ENCODE measurements at regions not wholly inside any gene's neighbourhood (a gene's known extent, or its start where the extent isn't known, plus 50 kb on each side); places are given as distances from the start of the nearest gene placed in this dataset.

DNA sequence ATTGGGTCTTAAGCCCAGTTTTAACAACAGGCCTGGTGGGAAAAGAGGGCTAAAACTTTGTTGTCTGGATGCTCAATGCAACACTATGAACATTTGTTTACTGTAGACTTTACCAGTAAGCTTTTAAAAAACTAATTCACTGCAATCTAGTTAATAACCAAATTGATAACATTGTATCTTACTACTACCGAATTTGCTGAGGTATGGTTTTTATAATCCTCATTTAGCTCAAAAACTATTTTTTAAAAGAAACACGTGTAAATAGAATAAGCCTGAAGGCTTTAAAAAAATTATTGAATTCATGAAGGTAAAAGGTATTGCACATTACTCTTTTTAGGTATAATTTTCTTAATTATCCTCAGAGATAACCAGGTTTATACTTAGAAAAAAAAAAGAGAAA, 500.6 kb downstream of the RWDD3 start:
- FAIRE-seq (no peak), DNase-seq (ENCODE audit: low read depth, low spot score) (no peak)
- BruUV-seq (replicated peaks), result no TSS peak
- dilution Hi-C loops (cut with MboI; ENCODE audit: extremely low pct_ligation_motif_present, low sequenced_read_pairs) (no loop called here), intact Hi-C loops (cut with micrococcal nuclease) (no loop called here)
- no peaks in the 10 kb centered on the region for H3K9me1 ChIP-seq (replicated peaks; ENCODE audit: control insufficient read depth, extremely low read depth, insufficient read depth, low read length)
- no peaks in the 10 kb centered on the region for H3K79me2 ChIP-seq (ENCODE audit: control insufficient read depth, insufficient read depth, low read length)
- H4K20me1 ChIP-seq (replicated peaks; ENCODE audit: control insufficient read depth, extremely low read depth, insufficient read depth, low read length), result no peaks in the 10 kb centered on the region
- no peak overlapping the region for H2AFZ ChIP-seq (ENCODE audit: low read depth, low read length)
- H3K4me3 ChIP-seq (replicated peaks in 1 of 3; ENCODE audit: insufficient read depth in 1 of 3, low read depth in 1 of 3, low read length in 3 of 3), result no peak overlapping the region
- no peaks in the 10 kb centered on the region for H3K4me1 ChIP-seq (ENCODE audit: control insufficient read depth, extremely low read depth, insufficient read depth, low read length)
- H3K36me3 ChIP-seq (ENCODE audit: control insufficient read depth in 2 of 2, extremely low read depth in 1 of 2, insufficient read depth in 2 of 2, low read length in 2 of 2), result no peaks in the 10 kb centered on the region
- ChIA-PET POLR2A (no interaction called here), CTCF (no interaction called here)
- H3K27me3 ChIP-seq (ENCODE audit: control insufficient read depth in 2 of 2, insufficient read depth in 2 of 2, low read length in 2 of 2), result no peaks in the 10 kb centered on the region
- H3K27ac ChIP-seq (ENCODE audit: insufficient read depth, low read depth, low read length), result no peak overlapping the region
- TF ChIP-seq GATA2 (IDR thresholded peaks at IDR 0.05; ENCODE audit: insufficient read depth, insufficient read length, low read depth, low read length) (no peak), FOS (IDR thresholded peaks at IDR 0.05; ENCODE audit: borderline replicate concordance, insufficient read depth, low read length) (no peak), EZH2 (IDR thresholded peaks at IDR 0.05; ENCODE audit: borderline replicate concordance, low read depth, low read length, severe bottlenecking) (no peak), MYC (IDR thresholded peaks at IDR 0.05; ENCODE audit: low read depth, low read length) (no peak), JUN (IDR thresholded peaks at IDR 0.05; ENCODE audit: borderline replicate concordance, insufficient read depth, insufficient read length, low read depth) (no peak), POLR2AphosphoS5 (IDR thresholded peaks at IDR 0.05; ENCODE audit: insufficient read depth, low read depth, low read length) (no peak)
- TF ChIP-seq, protein P1, sequence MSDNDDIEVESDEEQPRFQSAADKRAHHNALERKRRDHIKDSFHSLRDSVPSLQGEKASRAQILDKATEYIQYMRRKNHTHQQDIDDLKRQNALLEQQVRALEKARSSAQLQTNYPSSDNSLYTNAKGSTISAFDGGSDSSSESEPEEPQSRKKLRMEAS (IDR thresholded peaks at IDR 0.05; ENCODE audit: insufficient read depth, insufficient read length), result no peak
- no peaks in the 10 kb centered on the region for H3K9me3 ChIP-seq (replicated peaks; ENCODE audit: control insufficient read depth, insufficient read depth, low read length)
- H3K9ac ChIP-seq (replicated peaks; ENCODE audit: extremely low read depth, insufficient read depth, low read length), result no peak overlapping the region
- H3K4me2 ChIP-seq (ENCODE audit: insufficient read depth, low read length), result no peak overlapping the region

DNA sequence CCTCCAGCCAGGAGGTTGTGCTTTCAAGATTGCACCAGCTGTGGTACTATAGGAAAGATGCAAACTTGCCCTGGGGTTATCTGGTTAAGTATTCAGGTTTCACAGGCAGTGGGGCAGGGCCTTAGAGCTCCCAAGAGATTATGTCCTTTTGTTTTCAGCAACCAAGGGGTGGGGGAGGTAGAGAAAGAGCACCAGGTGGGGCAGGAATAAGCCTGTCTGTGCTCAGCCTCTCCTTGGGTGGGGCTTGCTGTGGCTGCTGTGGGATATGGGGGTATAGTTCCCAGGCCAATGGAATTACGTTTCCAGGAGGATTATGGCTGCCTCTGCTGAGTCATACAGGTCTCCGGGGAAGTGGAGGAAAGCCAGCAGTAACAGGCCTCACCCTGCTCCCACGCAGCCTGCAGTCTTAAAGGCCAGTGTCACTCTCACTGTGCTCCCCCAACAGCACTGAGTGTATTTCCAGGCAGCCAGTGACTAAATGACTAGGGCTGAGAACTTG, 508.6 kb downstream of the RWDD3 start:
- Histone ChIP-seq H3K9me1 (replicated peaks; ENCODE audit: control insufficient read depth, extremely low read depth, insufficient read depth, low read length) (no peaks in the 10 kb centered on the region), H3K4me2 (ENCODE audit: insufficient read depth, low read length) (no peak overlapping the region), H3K27ac (ENCODE audit: insufficient read depth, low read depth, low read length) (no peak overlapping the region), H2AFZ (ENCODE audit: low read depth, low read length) (no peak overlapping the region), H4K20me1 (replicated peaks; ENCODE audit: control insufficient read depth, extremely low read depth, insufficient read depth, low read length) (no peaks in the 10 kb centered on the region), H3K27me3 (ENCODE audit: control insufficient read depth in 2 of 2, insufficient read depth in 2 of 2, low read length in 2 of 2) (no peaks in the 10 kb centered on the region), H3K4me3 (replicated peaks in 1 of 3; ENCODE audit: insufficient read depth in 1 of 3, low read depth in 1 of 3, low read length in 3 of 3) (no peak overlapping the region), H3K9me3 (replicated peaks; ENCODE audit: control insufficient read depth, insufficient read depth, low read length) (no peaks in the 10 kb centered on the region), H3K79me2 (ENCODE audit: control insufficient read depth, insufficient read depth, low read length) (no peaks in the 10 kb centered on the region), H3K9ac (replicated peaks; ENCODE audit: extremely low read depth, insufficient read depth, low read length) (no peak overlapping the region), H3K36me3 (ENCODE audit: control insufficient read depth in 2 of 2, extremely low read depth in 1 of 2, insufficient read depth in 2 of 2, low read length in 2 of 2) (no peaks in the 10 kb centered on the region), H3K4me1 (ENCODE audit: control insufficient read depth, extremely low read depth, insufficient read depth, low read length) (no peaks in the 10 kb centered on the region)
- CTCF ChIA-PET, result no interaction called here
- intact Hi-C loops (cut with micrococcal nuclease) (no loop called here), dilution Hi-C loops (cut with MboI; ENCODE audit: extremely low pct_ligation_motif_present, low sequenced_read_pairs) (no loop called here)
- TF ChIP-seq POLR2A (IDR thresholded peaks at IDR 0.05; ENCODE audit: low read depth, low read length) (no peak), POLR2AphosphoS5 (IDR thresholded peaks at IDR 0.05; ENCODE audit: insufficient read depth, low read depth, low read length) (no peak), MYC (IDR thresholded peaks at IDR 0.05; ENCODE audit: low read depth, low read length) (no peak), GATA2 (IDR thresholded peaks at IDR 0.05; ENCODE audit: insufficient read depth, insufficient read length, low read depth, low read length) (no peak), EZH2 (IDR thresholded peaks at IDR 0.05; ENCODE audit: borderline replicate concordance, low read depth, low read length, severe bottlenecking) (no peak), JUN (IDR thresholded peaks at IDR 0.05; ENCODE audit: borderline replicate concordance, insufficient read depth, insufficient read length, low read depth) (no peak), FOS (IDR thresholded peaks at IDR 0.05; ENCODE audit: borderline replicate concordance, insufficient read depth, low read length) (no peak)
- TF ChIP-seq, protein P2, sequence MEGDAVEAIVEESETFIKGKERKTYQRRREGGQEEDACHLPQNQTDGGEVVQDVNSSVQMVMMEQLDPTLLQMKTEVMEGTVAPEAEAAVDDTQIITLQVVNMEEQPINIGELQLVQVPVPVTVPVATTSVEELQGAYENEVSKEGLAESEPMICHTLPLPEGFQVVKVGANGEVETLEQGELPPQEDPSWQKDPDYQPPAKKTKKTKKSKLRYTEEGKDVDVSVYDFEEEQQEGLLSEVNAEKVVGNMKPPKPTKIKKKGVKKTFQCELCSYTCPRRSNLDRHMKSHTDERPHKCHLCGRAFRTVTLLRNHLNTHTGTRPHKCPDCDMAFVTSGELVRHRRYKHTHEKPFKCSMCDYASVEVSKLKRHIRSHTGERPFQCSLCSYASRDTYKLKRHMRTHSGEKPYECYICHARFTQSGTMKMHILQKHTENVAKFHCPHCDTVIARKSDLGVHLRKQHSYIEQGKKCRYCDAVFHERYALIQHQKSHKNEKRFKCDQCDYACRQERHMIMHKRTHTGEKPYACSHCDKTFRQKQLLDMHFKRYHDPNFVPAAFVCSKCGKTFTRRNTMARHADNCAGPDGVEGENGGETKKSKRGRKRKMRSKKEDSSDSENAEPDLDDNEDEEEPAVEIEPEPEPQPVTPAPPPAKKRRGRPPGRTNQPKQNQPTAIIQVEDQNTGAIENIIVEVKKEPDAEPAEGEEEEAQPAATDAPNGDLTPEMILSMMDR (IDR thresholded peaks at IDR 0.05; ENCODE audit: extremely low read depth in 1 of 2, insufficient read depth in 1 of 2, low read depth in 1 of 2, low read length in 2 of 2), result no peak
- TF ChIP-seq, protein P1 (IDR thresholded peaks at IDR 0.05; ENCODE audit: insufficient read depth, insufficient read length), result no peak
- POLR2A ChIA-PET, result no interaction called here
- no TSS peak for BruUV-seq (replicated peaks)
- FAIRE-seq, result no peak
- DNase-seq (ENCODE audit: low read depth, low spot score), result no peak

Measured in endothelial cell of umbilical vein (primary cell).